ENCODE measurements at regions not wholly inside any gene's neighbourhood (a gene's known extent, or its start where the extent isn't known, plus 50 kb on each side); places are given as distances from the start of the nearest gene placed in this dataset.

DNA sequence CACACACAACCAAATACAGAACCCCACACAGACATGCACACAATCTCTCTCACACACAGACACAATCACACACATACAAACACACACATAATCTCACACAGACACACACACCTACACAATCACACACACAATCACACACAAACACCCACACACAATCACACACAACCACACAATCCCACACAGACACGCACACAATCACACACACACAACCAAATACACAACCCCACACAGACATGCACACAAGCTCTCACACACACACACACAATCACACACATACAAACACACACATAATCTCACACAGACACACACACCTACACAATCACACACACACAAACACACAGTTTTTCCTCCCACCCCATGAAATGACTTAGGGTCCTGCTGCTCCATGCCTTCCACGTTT is 160.4 kb upstream of the PFKP start:
- TF ChIP-seq, protein P1, sequence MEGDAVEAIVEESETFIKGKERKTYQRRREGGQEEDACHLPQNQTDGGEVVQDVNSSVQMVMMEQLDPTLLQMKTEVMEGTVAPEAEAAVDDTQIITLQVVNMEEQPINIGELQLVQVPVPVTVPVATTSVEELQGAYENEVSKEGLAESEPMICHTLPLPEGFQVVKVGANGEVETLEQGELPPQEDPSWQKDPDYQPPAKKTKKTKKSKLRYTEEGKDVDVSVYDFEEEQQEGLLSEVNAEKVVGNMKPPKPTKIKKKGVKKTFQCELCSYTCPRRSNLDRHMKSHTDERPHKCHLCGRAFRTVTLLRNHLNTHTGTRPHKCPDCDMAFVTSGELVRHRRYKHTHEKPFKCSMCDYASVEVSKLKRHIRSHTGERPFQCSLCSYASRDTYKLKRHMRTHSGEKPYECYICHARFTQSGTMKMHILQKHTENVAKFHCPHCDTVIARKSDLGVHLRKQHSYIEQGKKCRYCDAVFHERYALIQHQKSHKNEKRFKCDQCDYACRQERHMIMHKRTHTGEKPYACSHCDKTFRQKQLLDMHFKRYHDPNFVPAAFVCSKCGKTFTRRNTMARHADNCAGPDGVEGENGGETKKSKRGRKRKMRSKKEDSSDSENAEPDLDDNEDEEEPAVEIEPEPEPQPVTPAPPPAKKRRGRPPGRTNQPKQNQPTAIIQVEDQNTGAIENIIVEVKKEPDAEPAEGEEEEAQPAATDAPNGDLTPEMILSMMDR (IDR thresholded peaks at IDR 0.05), result no peak
- no peak for TF ChIP-seq EZH2 (IDR thresholded peaks at IDR 0.05)
